IMR-90 (cell line): ENCODE measurements at regions not wholly inside any gene's neighbourhood (a gene's known extent, or its start where the extent isn't known, plus 50 kb on each side); places are given as distances from the start of the nearest gene placed in this dataset.

Source experiments
- ATAC-seq: fragments of 200-7000 bp; cut with Tn5 transposase; 2 replicates; pipeline ENCODE4 v1.9.1; 2020; ENCODE audit warnings: low read depth, mild to moderate bottlenecking, moderate library complexity
- BruUV-seq: library from RNA; stranded (reverse); fragments of 400-500 nt; replicated peaks from 2 replicates; lab custom pipeline; 2021; lab: Mats Ljungman, UMichigan
- CTCF ChIA-PET: fragments of 300-600 bp; formaldehyde crosslinking; extraction: SDS; loops from one replicate; lab custom pipeline; 2021; ENCODE audit warnings: antibody characterized with exemption; lab: Yijun Ruan, JAX
- POLR2A ChIA-PET: fragments of 300-600 bp; sonication (Branson Sonifier 250); formaldehyde crosslinking; loops from one replicate; lab custom pipeline; 2022; ENCODE audit warnings: antibody characterized with exemption; ENCODE audit not compliant: unreplicated experiment; lab: Charles Lee
- DNase-seq: peaks from one replicate; pipeline ENCODE4 v3.0.0; 2013
- H2AFZ ChIP-seq: replicated peaks from 2 replicates; pipeline ENCODE3; 2013; ENCODE audit warnings: low read length, mild to moderate bottlenecking; ENCODE audit not compliant: poor library complexity
- H2AK5ac ChIP-seq: 2 replicates; pipeline ENCODE4 v1.6.1; 2013; ENCODE audit warnings: low read depth, low read length, inconsistent platforms
- H2AK9ac ChIP-seq: replicated peaks from 2 replicates; pipeline ENCODE3; 2013; ENCODE audit warnings: mild to moderate bottlenecking, low read depth, low read length, moderate library complexity; ENCODE audit not compliant: poor library complexity
- H2BK120ac ChIP-seq: 2 replicates; pipeline ENCODE4 v1.6.1; 2013; ENCODE audit warnings: low read depth, low read length, inconsistent platforms
- H2BK15ac ChIP-seq: 3 replicates; pipeline ENCODE4 v1.6.1; 2013; ENCODE audit warnings: low read depth, low read length, inconsistent platforms
- H2BK20ac ChIP-seq: 2 replicates; pipeline ENCODE4 v1.6.1; 2013; ENCODE audit warnings: low read depth, mild to moderate bottlenecking, inconsistent platforms, low read length, moderate library complexity
- H2BK5ac ChIP-seq: 2 replicates; pipeline ENCODE4 v1.6.1; 2013; ENCODE audit warnings: mild to moderate bottlenecking, low read depth, low read length, inconsistent platforms; ENCODE audit not compliant: poor library complexity, severe bottlenecking
- H3K14ac ChIP-seq: replicated peaks from 2 replicates; pipeline ENCODE4 v1.6.1; 2013; ENCODE audit warnings: low read depth, low read length, inconsistent platforms
- H3K18ac ChIP-seq: 2 replicates; pipeline ENCODE4 v1.6.1; 2013; ENCODE audit warnings: low read depth, low read length, control low read depth
- H3K23ac ChIP-seq: 2 replicates; pipeline ENCODE4 v1.6.1; 2013; ENCODE audit warnings: low read depth, low read length, inconsistent platforms
- H3K27ac ChIP-seq: 2 replicates; pipeline ENCODE4 v1.5.1; 2013; ENCODE audit warnings: mild to moderate bottlenecking, control low read depth, low read length; ENCODE audit not compliant: insufficient read depth
- H3K27me3 ChIP-seq: 2 replicates; pipeline ENCODE4 v1.6.1; 2013; ENCODE audit warnings: low read length; ENCODE audit not compliant: control insufficient read depth, insufficient read depth
- H3K36me3 ChIP-seq: 2 replicates; pipeline ENCODE4 v1.6.1; 2013; ENCODE audit warnings: low read length, mixed read lengths; ENCODE audit not compliant: control insufficient read depth, insufficient read depth
- H3K4ac ChIP-seq: 2 replicates; pipeline ENCODE4 v1.6.1; 2013; ENCODE audit warnings: low read depth, low read length, inconsistent platforms
- H3K4me1 ChIP-seq: 2 replicates; pipeline ENCODE4 v1.6.1; 2013; ENCODE audit warnings: low read length, mixed read lengths; ENCODE audit not compliant: control insufficient read depth, insufficient read depth
- H3K4me2 ChIP-seq: 2 replicates; pipeline ENCODE4 v1.6.1; 2013; ENCODE audit warnings: low read depth, mild to moderate bottlenecking, control low read depth, low read length, moderate library complexity
- H3K4me3 ChIP-seq: 2 replicates; pipeline ENCODE4 v1.5.1; 2013; ENCODE audit warnings: low read depth, mild to moderate bottlenecking, control low read depth, low read length, moderate library complexity; ENCODE audit not compliant: insufficient read depth
- H3K56ac ChIP-seq: 2 replicates; pipeline ENCODE4 v1.6.1; 2013; ENCODE audit warnings: low read length, inconsistent platforms; ENCODE audit not compliant: insufficient read depth; ENCODE audit errors: extremely low read depth
- H3K79me1 ChIP-seq, 2 experiments: 2 replicates each; pipeline ENCODE4 v1.6.1; 2013; ENCODE audit warnings: low read length in 2 of 2, inconsistent platforms in 1 of 2, low read depth in 1 of 2
- H3K9ac ChIP-seq: 2 replicates; pipeline ENCODE4 v1.6.1; 2013; ENCODE audit warnings: low read depth, low read length, control low read depth
- H3K9me1 ChIP-seq: 2 replicates; pipeline ENCODE4 v1.6.1; 2013; ENCODE audit warnings: low read length, inconsistent platforms; ENCODE audit not compliant: insufficient read depth
- H3K9me3 ChIP-seq: 2 replicates; pipeline ENCODE4 v1.6.1; 2013; ENCODE audit warnings: low read length; ENCODE audit not compliant: control insufficient read depth, insufficient read depth
- H4K20me1 ChIP-seq: 2 replicates; pipeline ENCODE4 v1.6.1; 2013; ENCODE audit warnings: low read length, inconsistent platforms; ENCODE audit not compliant: insufficient read depth
- H4K5ac ChIP-seq: 2 replicates; pipeline ENCODE4 v1.6.1; 2013; ENCODE audit warnings: mild to moderate bottlenecking, low read depth, low read length, control low read depth
- H4K8ac ChIP-seq, 2 experiments: 2 replicates each; pipeline ENCODE4 v1.6.1; 2013; ENCODE audit warnings: low read depth in 2 of 2, low read length in 2 of 2, control low read depth in 1 of 2, inconsistent platforms in 1 of 2
- H4K91ac ChIP-seq: 2 replicates; pipeline ENCODE4 v1.6.1; 2013; ENCODE audit warnings: low read depth, low read length, inconsistent platforms; ENCODE audit not compliant: insufficient read depth
- CTCF ChIP-seq: conservative IDR thresholded peaks from 2 replicates; pipeline ENCODE4 v1.5.1; 2012; ENCODE audit warnings: mild to moderate bottlenecking, low read depth, low read length, improper control_type of control experiment
- FOS ChIP-seq: fragments of 150-350 bp; IDR thresholded peaks from 2 replicates; pipeline ENCODE4 v1.6.1; 2016; ENCODE audit warnings: low read depth, low read length
- RAD21 ChIP-seq: IDR thresholded peaks from 2 replicates; pipeline ENCODE4 v1.6.1; 2012; ENCODE audit warnings: low read length, improper control_type of control experiment
- WGBS, 2 experiments: methylation state at CpG; one replicate each; pipeline versions ENCODE4 v1.1.5 to v1.1.7; 2013; ENCODE audit warnings: missing lambda C conversion rate in 2 of 2; ENCODE audit not compliant: insufficient read length in 1 of 2; ENCODE audit errors: extremely low coverage in 2 of 2; 5-methylcytosine and 5-hydroxymethylcytosine counted together
- dilution Hi-C: fragments of 300-500 bp; cut with HindIII; formaldehyde crosslinking; loops from one replicate; pipeline ENCODE4 v1.14.3; 2018; ENCODE audit warnings: low sequenced_read_pairs; ENCODE audit not compliant: unreplicated experiment
- in situ Hi-C: fragments of 300-500 bp; cut with MboI; formaldehyde crosslinking; loops from 3 replicates; pipeline ENCODE4 v1.14.3; 2019; ENCODE audit warnings: low sequenced_read_pairs, inconsistent platforms, mixed read lengths
- intact Hi-C: fragments of 100-400 bp; cut with micrococcal nuclease; formaldehyde crosslinking; loops from 2 replicates; pipeline ENCODE4 v1.10.0; 2022

- POLR2A ChIA-PET, result interaction anchor here (0.6 kb wide), 2 partner anchors 31 to 777 kb away, joined by 3 to 12 read pairs; no protein-coding TSS in a partner anchor
- Histone ChIP-seq H3K4me1 (peaks cover 2% of the 10 kb centered on the region; the same call in 1 of the 2 replicates), H3K14ac (no peak overlapping the region; the same call in 1 of the 2 replicates), H4K91ac (no peak overlapping the region), H2AFZ (peak overlapping the region; percentile 83), H3K79me1 (no peaks in the 10 kb centered on the region), H3K4me3 (no peak overlapping the region; the same call in 1 of the 2 replicates), H3K18ac (peak overlapping the region; percentile 94; the same call in 1 of the 2 replicates), H3K56ac (no peak overlapping the region), H3K36me3 (no peaks in the 10 kb centered on the region), H2AK5ac (no peak overlapping the region), H4K8ac (no peak overlapping the region), H3K9me1 (no peaks in the 10 kb centered on the region), H2BK120ac (no peak overlapping the region), H4K5ac (peak overlapping the region; percentile 79; the same call in 1 of the 2 replicates), H4K20me1 (no peaks in the 10 kb centered on the region), H3K4me2 (peak overlapping the region; percentile 100), H3K23ac (no peak overlapping the region), H3K4ac (no peak overlapping the region), H3K9me3 (no peaks in the 10 kb centered on the region), H3K27ac (peak overlapping the region; percentile 51; the same call in 1 of the 2 replicates), H2BK5ac (no peak overlapping the region), H3K9ac (0 out of 2 replicates have a peak overlapping the region, but pooled peaks have one; percentile 69), H3K27me3 (no peaks in the 10 kb centered on the region), H2BK15ac (no peak overlapping the region), H2AK9ac (peak overlapping the region; percentile 10), H2BK20ac (no peak overlapping the region)
- TF ChIP-seq RAD21 (0 out of 2 replicates have a peak, but pooled peaks have one; percentile 9), FOS (no peak), CTCF (peak; percentile 34)
- intact Hi-C loops, result loop anchor here (10.0 kb wide), 1 partner anchor 132 kb away; no protein-coding TSS in a partner anchor
- CTCF ChIA-PET, result interaction anchor here (0.6 kb wide), 1 partner anchor 62 kb away, joined by 6 read pairs; no protein-coding TSS in a partner anchor
- dilution Hi-C loops, result no loop called here
- BruUV-seq, result no TSS peak
- in situ Hi-C loops, result no loop called here
- ATAC-seq (peak; percentile 96), DNase-seq (peak; percentile 62)
- no CpG with 5 or more reads among the region's 7 CpGs for WGBS, 2 experiments
These were observed 285.1 kb downstream of the SLC4A3 start for GRCh38 chr2:219912491-219912921.
